GF-D8 (cell line): ENCODE measurements at regions not wholly inside any gene's neighbourhood (a gene's known extent, or its start where the extent isn't known, plus 50 kb on each side); places are given as distances from the start of the nearest gene placed in this dataset.

Source experiments
- DNase-seq: peaks from one replicate; lab custom pipeline; 2025; lab: John Stamatoyannopoulos, UW

DNA sequence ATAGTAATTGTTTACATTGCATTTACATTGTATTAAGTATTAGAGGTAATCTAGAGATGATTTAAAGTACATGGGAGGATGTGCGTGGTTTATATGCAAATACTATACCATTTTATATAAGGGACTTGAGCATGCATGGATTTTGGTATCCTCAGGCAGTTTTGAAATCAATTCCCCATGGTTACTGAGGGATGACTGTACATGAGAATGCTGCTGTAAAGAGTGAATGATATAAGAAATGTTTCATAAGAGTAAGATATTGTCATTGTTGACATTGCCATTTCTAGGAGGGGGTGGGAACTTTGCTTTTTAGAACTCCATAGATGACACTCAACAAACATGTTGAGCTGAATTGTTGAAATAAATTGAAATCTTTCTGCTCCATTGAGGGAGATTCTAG lies 185.0 kb downstream of the SEMA6A start:
- DNase-seq = no peak

GRCh38 chr5:116388564-116389258 lies 185.9 kb downstream of the SEMA6A start:
- DNase-seq = no peak

DNA sequence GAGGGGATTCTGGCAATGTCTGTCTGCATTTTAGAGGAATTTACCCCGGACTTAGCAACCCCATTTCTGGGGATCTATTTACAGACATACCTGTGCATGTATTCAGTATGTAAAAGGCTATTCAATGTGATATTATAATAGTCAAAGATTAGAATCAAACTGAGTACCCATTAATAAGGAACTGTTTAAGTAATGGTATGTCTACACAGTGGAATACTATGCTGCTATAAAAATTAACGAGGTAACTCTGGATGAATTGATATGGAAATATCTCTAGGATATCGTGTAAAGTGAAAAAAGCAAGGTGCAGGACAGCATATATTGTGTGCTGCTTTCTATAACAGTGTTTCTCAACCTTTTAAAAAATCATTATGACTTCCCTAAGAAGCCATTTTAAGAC lies 186.9 kb downstream of the SEMA6A start:
- DNase-seq = no peak

GRCh38 chr5:116386633-116387032 lies 188.0 kb downstream of the SEMA6A start:
- DNase-seq = no peak

DNA sequence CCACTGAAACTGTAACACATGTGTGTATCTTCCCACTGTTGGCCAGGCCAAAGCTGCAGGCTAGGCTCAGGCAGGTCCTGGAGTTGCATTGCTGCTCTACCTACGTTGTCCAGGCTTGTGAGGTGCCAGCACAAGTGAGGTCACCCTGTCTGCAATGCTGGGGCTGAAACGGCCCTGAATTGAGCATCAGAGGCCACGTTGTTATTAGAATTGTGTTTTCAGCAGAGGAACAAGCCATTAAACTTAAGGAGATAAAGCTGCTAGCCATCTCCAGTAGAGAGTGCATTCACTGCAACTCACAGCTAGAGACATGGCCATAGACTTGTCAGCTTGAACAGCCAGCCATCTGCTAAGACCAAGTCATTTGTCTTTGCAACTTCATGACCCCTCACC lies 191.8 kb downstream of the SEMA6A start:
- no peak for DNase-seq

GRCh38 chr5:116382032-116382873 lies 192.4 kb downstream of the SEMA6A start:
- DNase-seq = no peak

- DNase-seq = no peak
Observed at GRCh38 chr5:116381201-116381600, 193.4 kb downstream of the SEMA6A start.

GRCh38 chr5:116380621-116381020 lies 194.0 kb downstream of the SEMA6A start:
- DNase-seq = no peak

DNA sequence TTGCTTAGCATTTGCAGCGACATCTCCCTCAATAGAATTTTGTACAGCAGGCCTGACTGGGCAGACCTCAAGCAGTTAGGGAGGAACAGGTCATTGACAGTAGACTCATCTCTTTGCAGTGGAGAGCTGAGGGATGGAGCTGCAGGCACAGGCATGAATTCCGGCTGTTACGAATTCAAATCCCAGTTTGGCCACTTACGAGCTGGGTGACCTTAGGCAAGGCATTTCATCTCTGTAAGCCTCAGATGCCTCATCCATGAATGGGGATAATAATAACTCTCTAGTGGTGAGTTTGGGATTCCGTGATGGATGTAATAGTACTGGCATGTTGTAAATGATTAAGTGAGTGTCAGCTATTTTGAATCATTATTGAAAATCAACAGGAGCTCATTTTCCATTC lies 195.3 kb downstream of the SEMA6A start:
- no peak for DNase-seq

GRCh38 chr5:116378777-116379121 lies 195.9 kb downstream of the SEMA6A start:
- no peak for DNase-seq

GRCh38 chr5:116378007-116378776 lies 196.4 kb downstream of the SEMA6A start:
- DNase-seq = no peak

GRCh38 chr5:116377276-116378006 lies 197.2 kb downstream of the SEMA6A start:
- no peak for DNase-seq

DNA sequence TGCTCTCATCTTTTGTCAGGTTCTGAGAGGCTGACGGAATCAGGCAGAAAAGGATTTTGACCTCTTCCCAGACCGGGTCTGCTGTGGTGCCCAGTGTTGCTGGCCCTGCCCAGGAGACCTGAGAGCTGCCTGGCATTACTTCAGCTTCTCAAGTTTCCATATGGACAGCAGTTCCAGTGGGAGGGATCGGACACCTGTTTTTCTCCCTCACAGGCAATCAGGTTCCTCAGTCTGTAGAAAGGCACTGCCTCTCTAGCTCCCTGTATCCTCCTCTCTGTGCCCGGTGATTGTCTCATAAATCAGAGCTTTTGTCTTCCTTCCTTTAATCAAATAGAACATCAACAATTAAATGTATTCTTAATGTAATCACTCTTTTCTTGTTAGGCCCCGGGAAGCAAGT lies 198.7 kb downstream of the SEMA6A start:
- DNase-seq = no peak

DNA sequence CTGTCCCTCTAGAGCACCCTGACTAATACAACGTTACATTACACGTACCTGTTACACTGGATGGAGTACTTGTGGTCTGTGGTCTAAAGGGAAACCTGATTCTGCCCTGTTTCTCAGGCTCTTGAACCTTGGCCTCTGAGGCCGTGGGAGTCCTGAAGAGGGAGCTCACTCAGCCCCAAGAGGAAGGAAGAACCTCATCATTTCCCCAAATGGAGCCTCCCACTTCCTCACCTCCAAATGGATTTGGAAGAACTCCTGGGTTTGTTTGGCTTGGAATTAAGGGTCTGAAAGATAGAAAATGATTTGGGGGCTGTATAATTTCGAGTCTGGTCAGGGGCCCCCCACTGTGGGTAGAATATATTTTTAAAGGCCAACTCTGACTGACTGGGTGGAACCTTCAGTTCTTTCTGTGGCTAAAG lies 200.2 kb downstream of the SEMA6A start:
- DNase-seq = no peak

DNA sequence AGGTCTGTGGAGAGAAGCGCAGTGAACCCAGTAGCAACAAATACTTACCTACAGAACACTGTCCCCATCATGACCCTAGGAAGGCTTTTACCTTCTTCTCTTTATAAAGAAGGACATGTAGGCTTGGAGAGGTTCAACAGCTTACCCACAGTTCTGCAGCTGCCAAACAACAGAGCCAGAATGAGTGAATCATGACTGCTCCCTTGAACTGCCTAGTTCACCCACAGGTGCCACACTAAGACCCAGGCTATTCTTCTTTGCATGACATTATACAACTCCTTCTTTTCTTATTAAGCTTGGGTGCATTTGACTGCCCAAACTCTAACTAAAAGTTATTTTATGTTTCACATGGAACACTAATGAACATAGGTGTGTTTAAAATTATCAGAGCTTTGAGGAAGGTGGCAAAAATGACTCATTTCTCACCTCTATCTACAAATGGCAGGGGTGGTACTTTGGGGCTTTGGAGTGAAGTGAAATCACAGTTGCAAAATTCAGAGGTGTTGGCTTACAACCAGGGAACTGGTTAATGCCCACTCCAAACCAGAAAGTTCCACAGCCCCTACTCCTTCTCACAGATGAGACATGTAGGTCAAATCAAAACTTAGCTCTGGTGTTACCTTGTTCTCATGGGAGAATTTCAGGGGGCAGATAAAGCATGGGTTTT lies 201.6 kb downstream of the SEMA6A start:
- DNase-seq = no peak

DNA sequence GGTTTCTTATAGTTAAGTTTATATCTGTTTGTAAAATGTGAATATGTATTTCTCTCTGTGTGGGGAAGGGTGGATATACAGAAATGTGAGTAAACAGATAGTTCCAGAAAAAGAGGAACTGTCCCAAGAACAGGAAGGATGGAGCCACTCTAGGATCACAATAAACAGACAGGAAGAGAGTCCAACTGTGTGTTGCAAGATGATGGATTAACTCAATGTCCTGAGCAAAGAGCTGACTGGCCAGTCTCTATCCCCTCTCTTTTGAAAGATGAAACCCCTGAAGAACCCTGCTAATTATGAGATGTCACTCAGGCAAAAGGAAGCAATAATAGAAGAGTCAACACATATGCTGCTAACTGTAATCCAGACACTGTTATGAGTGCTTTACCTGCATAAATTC lies 202.7 kb downstream of the SEMA6A start:
- DNase-seq = peak; percentile 1

DNA sequence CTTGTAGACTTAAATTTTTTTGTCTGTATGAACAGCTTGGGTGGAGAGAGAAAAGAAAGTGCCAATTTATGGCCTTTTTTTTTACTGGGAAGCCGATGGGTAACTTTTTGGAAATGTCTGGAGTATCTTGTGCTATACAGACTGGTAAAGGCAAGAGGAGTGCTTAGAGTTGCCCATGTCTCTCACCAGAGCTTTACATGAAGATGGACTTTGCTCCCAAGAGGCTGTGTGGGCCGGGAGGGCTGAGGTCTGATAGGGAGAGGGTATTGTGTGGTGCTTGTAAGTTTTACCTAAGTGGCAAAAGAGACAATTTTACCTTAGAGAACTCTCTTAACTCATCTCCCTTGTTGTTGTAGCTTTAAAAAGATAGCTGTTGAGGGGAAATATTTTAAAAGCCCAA lies 203.2 kb downstream of the SEMA6A start:
- no peak for DNase-seq

DNA sequence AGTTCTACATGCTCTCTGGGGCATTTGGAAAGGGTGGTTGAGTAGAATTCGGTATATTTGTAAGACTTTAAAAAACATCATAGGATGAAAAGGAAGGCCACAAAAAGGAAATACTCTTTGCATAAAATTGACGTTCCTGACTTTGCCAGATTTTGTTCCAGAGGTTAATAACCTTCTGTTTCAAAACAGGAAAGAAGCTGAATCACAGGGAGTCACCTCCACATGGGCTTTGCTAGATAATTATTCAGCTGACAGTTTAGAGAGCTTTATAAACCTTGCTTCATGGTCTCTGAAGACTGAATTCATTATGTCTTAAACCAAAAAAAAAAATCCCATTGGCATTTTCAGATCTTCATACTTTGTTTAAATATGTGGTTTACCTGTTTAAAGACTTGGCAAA lies 203.7 kb downstream of the SEMA6A start:
- DNase-seq = no peak

DNA sequence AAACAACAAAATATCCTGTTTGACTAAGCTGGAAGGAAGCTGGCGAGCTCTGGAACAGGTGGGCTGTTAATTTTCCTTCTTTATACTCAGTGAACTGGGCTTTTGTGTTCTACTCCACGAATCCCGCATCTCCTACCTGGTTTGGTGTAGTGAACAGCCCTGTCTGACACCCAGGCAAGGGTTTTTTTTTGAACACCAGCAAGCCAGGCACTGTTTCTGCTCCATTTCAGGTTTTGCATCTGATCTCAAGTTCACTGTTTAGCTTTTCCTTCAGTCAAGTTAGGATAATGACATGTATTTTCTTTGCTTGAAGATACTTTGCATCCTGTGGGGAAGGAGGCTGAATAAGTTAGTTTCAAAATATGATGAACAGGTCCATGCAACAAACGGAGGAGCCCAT lies 204.5 kb downstream of the SEMA6A start:
- no peak for DNase-seq

DNA sequence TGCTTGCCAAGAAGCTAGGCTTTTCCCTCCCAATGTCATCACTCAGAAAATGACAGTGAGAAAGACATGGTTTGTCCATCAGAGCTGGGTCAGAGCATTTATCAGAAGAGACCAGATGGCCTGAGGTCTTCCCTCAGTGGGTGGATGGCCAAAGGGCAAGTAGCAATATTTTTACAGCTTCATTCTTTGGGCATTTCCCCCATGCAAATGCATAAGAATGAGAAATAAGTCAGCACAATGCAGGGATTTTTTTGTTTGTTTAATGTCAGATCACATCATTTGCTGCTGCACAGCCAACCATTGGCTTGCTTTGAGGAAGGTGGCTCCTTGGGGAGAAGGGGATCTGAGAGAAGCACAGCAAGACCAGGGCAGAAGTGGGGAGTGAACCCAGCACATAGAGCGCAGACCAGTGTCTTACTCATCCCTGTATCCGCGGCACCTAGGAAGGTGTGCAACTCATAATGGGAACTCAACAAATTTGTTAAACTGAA lies 209.6 kb downstream of the SEMA6A start:
- no peak for DNase-seq

GRCh38 chr5:116363780-116364179 lies 210.8 kb downstream of the SEMA6A start:
- no peak for DNase-seq
